ENCODE measurements at regions not wholly inside any gene's neighbourhood (a gene's known extent, or its start where the extent isn't known, plus 50 kb on each side); places are given as distances from the start of the nearest gene placed in this dataset.

DNA sequence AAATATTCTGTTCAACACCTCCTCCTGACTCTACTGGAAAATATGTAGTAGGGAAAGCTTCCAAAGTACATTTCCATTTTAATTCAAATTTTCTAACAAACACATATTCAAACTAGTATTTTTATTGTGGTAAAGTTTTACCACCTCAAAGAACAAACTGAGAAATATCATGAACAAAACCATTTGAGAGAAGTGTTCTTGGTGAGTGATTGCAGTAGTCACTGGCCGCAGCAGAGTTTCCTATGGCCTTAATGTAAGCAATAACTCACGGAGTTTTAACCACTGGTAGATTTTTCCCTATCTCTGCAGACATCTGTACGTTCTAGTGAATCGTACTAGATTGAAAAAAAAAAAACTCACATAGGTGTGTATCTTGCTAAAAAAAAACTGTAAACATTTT lies 487.0 kb upstream of the FZD8 start:
- peaks cover 1% of the 10 kb centered on the region for H3K9me3 Mint-ChIP-seq
- no peaks in the 10 kb centered on the region for H3K36me3 Mint-ChIP-seq (ENCODE audit: low read depth)
- TF ChIP-seq, protein P1, sequence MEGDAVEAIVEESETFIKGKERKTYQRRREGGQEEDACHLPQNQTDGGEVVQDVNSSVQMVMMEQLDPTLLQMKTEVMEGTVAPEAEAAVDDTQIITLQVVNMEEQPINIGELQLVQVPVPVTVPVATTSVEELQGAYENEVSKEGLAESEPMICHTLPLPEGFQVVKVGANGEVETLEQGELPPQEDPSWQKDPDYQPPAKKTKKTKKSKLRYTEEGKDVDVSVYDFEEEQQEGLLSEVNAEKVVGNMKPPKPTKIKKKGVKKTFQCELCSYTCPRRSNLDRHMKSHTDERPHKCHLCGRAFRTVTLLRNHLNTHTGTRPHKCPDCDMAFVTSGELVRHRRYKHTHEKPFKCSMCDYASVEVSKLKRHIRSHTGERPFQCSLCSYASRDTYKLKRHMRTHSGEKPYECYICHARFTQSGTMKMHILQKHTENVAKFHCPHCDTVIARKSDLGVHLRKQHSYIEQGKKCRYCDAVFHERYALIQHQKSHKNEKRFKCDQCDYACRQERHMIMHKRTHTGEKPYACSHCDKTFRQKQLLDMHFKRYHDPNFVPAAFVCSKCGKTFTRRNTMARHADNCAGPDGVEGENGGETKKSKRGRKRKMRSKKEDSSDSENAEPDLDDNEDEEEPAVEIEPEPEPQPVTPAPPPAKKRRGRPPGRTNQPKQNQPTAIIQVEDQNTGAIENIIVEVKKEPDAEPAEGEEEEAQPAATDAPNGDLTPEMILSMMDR (IDR thresholded peaks at IDR 0.05): no peak
- ChIA-PET CTCF (no interaction called here), POLR2A (no interaction called here)
- ATAC-seq: no peak
- H3K4me1 Mint-ChIP-seq (ENCODE audit: low read depth): no peaks in the 10 kb centered on the region
- DNase-seq: no peak
- H3K27me3 Mint-ChIP-seq: no peaks in the 10 kb centered on the region
- H3K27ac Mint-ChIP-seq: no peak overlapping the region
- intact Hi-C loops (cut with micrococcal nuclease): no loop called here
- H3K4me3 Mint-ChIP-seq: no peak overlapping the region

DNA sequence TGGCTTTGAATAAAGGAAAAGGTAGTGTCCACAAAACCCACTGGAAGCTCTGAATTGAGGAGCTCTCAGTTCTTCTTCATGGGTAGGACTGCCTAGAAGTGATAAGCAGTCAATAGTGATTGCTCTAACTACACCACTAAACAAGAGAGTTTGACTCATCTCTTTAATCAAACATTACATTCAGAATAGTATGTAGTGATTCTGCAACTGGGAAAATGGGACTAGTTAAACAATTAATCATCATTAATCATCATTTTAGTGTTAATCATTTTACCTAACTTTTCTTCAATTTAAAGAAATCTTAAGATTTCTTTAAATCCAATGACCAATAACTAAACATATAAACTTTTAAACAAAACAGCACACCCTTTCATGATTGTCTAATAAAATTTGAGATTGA lies 484.0 kb upstream of the FZD8 start:
- H3K4me3 Mint-ChIP-seq: no peak overlapping the region
- no peak for DNase-seq
- H3K36me3 Mint-ChIP-seq (ENCODE audit: low read depth): no peaks in the 10 kb centered on the region
- intact Hi-C loops (cut with micrococcal nuclease): no loop called here
- H3K27me3 Mint-ChIP-seq: no peaks in the 10 kb centered on the region
- CTCF ChIA-PET: no interaction called here
- H3K9me3 Mint-ChIP-seq: peaks cover 5% of the 10 kb centered on the region
- H3K27ac Mint-ChIP-seq: no peak overlapping the region
- TF ChIP-seq, protein P1 (IDR thresholded peaks at IDR 0.05): no peak
- POLR2A ChIA-PET: interaction anchor here (1.1 kb wide), 1 partner anchor 32 kb away, joined by 6 read pairs; no protein-coding TSS in a partner anchor
- no peak for ATAC-seq
- H3K4me1 Mint-ChIP-seq (ENCODE audit: low read depth): no peaks in the 10 kb centered on the region

- ChIA-PET CTCF (no interaction called here), POLR2A (no interaction called here)
- ATAC-seq: no peak
- H3K4me3 Mint-ChIP-seq: no peak overlapping the region
- no peaks in the 10 kb centered on the region for H3K27me3 Mint-ChIP-seq
- H3K27ac Mint-ChIP-seq: no peak overlapping the region
- no peaks in the 10 kb centered on the region for H3K4me1 Mint-ChIP-seq (ENCODE audit: low read depth)
- TF ChIP-seq, protein P1 (IDR thresholded peaks at IDR 0.05): no peak
- H3K36me3 Mint-ChIP-seq (ENCODE audit: low read depth): no peaks in the 10 kb centered on the region
- peaks cover 5% of the 10 kb centered on the region for H3K9me3 Mint-ChIP-seq
- intact Hi-C loops (cut with micrococcal nuclease): no loop called here
- DNase-seq: no peak
These were observed 477.4 kb upstream of the FZD8 start for GRCh38 chr10:36119455-36119854.

GRCh38 chr10:36118314-36118713 lies 476.2 kb upstream of the FZD8 start:
- H3K27ac Mint-ChIP-seq: no peak overlapping the region
- TF ChIP-seq, protein P1 (IDR thresholded peaks at IDR 0.05): no peak
- no peaks in the 10 kb centered on the region for H3K4me1 Mint-ChIP-seq (ENCODE audit: low read depth)
- peaks cover 4% of the 10 kb centered on the region for H3K9me3 Mint-ChIP-seq
- ChIA-PET POLR2A (no interaction called here), CTCF (no interaction called here)
- H3K27me3 Mint-ChIP-seq: no peaks in the 10 kb centered on the region
- no peak overlapping the region for H3K4me3 Mint-ChIP-seq
- ATAC-seq (no peak), DNase-seq (no peak)
- intact Hi-C loops (cut with micrococcal nuclease): no loop called here
- no peaks in the 10 kb centered on the region for H3K36me3 Mint-ChIP-seq (ENCODE audit: low read depth)

DNA sequence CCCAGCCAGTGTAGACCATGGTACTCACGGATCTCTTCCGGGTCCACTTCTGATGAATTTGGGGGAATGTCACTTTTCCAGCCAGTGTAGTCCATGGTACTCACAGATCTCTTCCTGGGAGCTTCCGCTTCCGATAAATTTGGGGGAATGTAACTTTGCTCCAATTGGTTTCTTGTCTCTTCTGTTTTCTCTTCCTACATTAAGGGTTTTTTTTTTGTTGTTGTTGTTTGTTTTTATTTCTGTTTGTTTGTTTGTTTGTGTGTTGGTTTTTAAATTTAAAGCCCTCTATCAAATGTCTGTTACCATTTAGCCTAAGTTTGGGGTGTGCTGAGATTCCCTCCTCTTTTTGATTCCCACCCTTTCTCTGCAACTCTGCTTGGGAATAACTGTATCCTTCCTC lies 475.8 kb upstream of the FZD8 start:
- POLR2A ChIA-PET: no interaction called here
- Mint-ChIP-seq H3K27ac (no peak overlapping the region), H3K4me3 (no peak overlapping the region), H3K9me3 (peaks cover 2% of the 10 kb centered on the region), H3K36me3 (ENCODE audit: low read depth) (no peaks in the 10 kb centered on the region), H3K27me3 (no peaks in the 10 kb centered on the region), H3K4me1 (ENCODE audit: low read depth) (no peaks in the 10 kb centered on the region)
- CTCF ChIA-PET: no interaction called here
- DNase-seq: no peak
- no peak for ATAC-seq
- intact Hi-C loops (cut with micrococcal nuclease): no loop called here
- TF ChIP-seq, protein P1 (IDR thresholded peaks at IDR 0.05): no peak
